ENCODE measurements at regions not wholly inside any gene's neighbourhood (a gene's known extent, or its start where the extent isn't known, plus 50 kb on each side); places are given as distances from the start of the nearest gene placed in this dataset.

DNA sequence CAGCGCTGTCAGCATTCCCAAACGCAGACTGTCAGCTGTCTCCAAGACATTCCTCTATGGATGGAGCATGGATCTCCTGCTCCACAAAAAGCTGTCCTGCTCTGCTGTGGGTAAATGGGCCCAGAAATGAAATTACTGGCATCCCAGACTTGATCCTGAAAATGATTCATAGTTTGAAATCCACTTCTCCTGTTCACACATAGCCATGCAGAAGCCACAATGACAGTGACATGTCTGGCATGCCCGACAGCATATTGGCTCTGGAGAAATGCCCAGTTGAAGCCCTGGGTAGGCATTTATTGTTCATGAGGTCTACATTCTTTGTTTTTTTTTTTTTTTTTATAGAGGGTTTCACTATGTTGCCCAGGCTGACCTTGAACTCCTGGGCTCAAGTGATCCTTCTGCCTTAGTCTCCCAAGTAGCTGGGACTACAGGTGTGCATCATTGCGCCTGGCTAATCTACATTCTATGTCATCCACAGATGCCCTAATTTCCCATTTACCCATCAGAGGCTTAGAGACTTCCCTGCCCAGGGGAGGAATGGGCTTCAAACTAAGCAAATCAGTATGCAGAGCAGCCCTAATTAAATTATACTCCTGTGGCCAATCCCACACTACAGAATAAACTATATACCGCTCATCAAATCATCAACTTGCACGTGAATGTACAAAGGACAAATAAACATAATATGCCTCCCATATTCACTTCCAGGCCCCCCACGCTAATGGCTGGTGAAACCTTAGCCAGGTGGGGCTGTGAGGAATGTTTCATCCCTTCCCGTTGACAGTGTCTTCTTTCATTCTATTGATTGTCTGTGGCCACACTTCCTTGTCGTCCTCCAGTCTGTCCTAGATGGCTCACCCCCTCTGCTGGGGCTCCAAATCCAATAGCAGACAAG, 61.8 kb upstream of the EEPD1 start:
- H3K4ac ChIP-seq (ENCODE audit: low read depth, low read length), result no peak overlapping the region
- no peaks in the 10 kb centered on the region for H3K4me1 ChIP-seq (ENCODE audit: control insufficient read depth, low read depth, low read length)
- no peak overlapping the region for H3K18ac ChIP-seq (ENCODE audit: low read length)

DNA sequence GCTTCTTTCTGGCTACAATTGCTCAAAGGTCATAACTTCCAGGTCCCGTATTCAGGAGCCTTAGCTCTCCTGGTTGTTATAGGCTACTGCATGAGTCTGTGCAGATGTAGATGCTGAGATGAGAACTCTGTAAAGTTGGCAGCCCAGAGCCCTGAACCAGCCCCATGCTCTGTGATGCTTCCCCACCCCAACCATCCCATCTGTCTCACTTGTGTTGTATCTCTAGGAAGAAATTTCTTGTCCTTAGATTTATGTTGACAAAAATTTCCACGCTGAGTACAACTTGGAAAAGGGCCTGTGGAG, 61.2 kb upstream of the EEPD1 start:
- no CpG with 5 or more reads among the region's 2 CpGs for WGBS (ENCODE audit: extremely low coverage, insufficient coverage, low lambda C conversion rate)

More for the DNA sequence above, 61.8 kb upstream of the EEPD1 start:
- no peaks in the 10 kb centered on the region for H3K36me3 ChIP-seq (ENCODE audit: control insufficient read depth, insufficient read depth, low read length)
- no peak overlapping the region for H2AK5ac ChIP-seq (ENCODE audit: low read length)
- no peaks in the 10 kb centered on the region for H3K79me2 ChIP-seq (ENCODE audit: control insufficient read depth, insufficient read depth, low read length)
- no peak overlapping the region for H3K23ac ChIP-seq (ENCODE audit: low read length)
- H2BK15ac ChIP-seq (replicated peaks; ENCODE audit: low read depth), result no peak overlapping the region
- DNase-seq, result no peak
- no peak overlapping the region for H3K27ac ChIP-seq (ENCODE audit: low read depth, low read length)
- H3K4me2 ChIP-seq (ENCODE audit: low read length), result no peak overlapping the region
- H3K79me1 ChIP-seq (ENCODE audit: low read length), result no peaks in the 10 kb centered on the region
- H4K8ac ChIP-seq (ENCODE audit: low read depth, low read length), result no peak overlapping the region
- no peak overlapping the region for H3K56ac ChIP-seq (ENCODE audit: low read length)
- H2BK5ac ChIP-seq (ENCODE audit: low read length), result no peak overlapping the region
- no peak overlapping the region for H2BK120ac ChIP-seq (ENCODE audit: low read depth, low read length)
- H3K4me3 ChIP-seq (ENCODE audit: low read length), result no peak overlapping the region
- no peaks in the 10 kb centered on the region for H3K27me3 ChIP-seq (ENCODE audit: insufficient read depth, low read length, poor library complexity)
- H4K5ac ChIP-seq (ENCODE audit: low read length), result no peak overlapping the region
- no peak overlapping the region for H3K9ac ChIP-seq (ENCODE audit: low read length)
- WGBS (ENCODE audit: extremely low coverage, insufficient coverage, low lambda C conversion rate), result no CpG with 5 or more reads among the region's 9 CpGs

DNA sequence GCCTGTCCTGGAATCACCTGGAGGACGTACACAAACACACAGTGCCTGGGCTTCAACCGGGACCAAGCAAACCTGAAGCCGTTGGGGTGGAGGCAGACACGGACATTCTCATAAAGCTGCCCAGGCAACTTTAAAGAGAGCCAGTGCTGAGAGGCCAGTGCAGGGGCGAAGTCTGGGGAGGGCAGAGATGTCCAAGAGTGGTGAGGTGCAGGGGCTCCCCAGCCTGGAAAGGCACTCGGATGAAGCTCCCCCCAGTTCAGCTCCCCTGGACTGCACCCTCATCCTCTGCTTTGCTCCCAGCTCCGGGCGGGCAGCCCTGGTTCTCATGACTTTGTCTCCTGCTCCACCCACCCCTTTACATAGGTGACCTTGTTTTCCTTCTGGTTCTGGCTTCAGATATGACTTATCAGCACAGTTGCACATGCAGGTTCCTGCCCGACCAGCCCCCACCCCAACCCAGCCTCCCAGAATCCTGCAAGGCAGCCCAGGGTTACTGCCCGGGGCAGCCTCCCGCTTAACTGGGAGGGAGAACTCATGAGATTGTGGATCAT, 60.8 kb upstream of the EEPD1 start:
- H2BK15ac ChIP-seq (replicated peaks; ENCODE audit: low read depth), result no peak overlapping the region
- no CpG with 5 or more reads among the region's 11 CpGs for WGBS (ENCODE audit: extremely low coverage, insufficient coverage, low lambda C conversion rate)
- no peak overlapping the region for H3K9ac ChIP-seq (ENCODE audit: low read length)
- H3K36me3 ChIP-seq (ENCODE audit: control insufficient read depth, insufficient read depth, low read length), result no peaks in the 10 kb centered on the region
- H3K18ac ChIP-seq (ENCODE audit: low read length), result no peak overlapping the region
- H3K79me1 ChIP-seq (ENCODE audit: low read length), result no peaks in the 10 kb centered on the region
- H2BK5ac ChIP-seq (ENCODE audit: low read length), result no peak overlapping the region
- peaks cover 4% of the 10 kb centered on the region for H3K4me1 ChIP-seq (ENCODE audit: control insufficient read depth, low read depth, low read length)
- H3K23ac ChIP-seq (ENCODE audit: low read length), result no peak overlapping the region
- H3K27me3 ChIP-seq (ENCODE audit: insufficient read depth, low read length, poor library complexity), result no peaks in the 10 kb centered on the region
- no peak overlapping the region for H4K8ac ChIP-seq (ENCODE audit: low read depth, low read length)
- H3K27ac ChIP-seq (ENCODE audit: low read depth, low read length), result no peak overlapping the region
- no peak overlapping the region for H2AK5ac ChIP-seq (ENCODE audit: low read length)
- no peak for DNase-seq
- H3K4ac ChIP-seq (ENCODE audit: low read depth, low read length), result no peak overlapping the region
- H4K5ac ChIP-seq (ENCODE audit: low read length), result no peak overlapping the region
- no peaks in the 10 kb centered on the region for H3K79me2 ChIP-seq (ENCODE audit: control insufficient read depth, insufficient read depth, low read length)
- no peak overlapping the region for H3K4me3 ChIP-seq (ENCODE audit: low read length)
- H3K4me2 ChIP-seq (ENCODE audit: low read length), result no peak overlapping the region
- H3K56ac ChIP-seq (ENCODE audit: low read length), result no peak overlapping the region
- H2BK120ac ChIP-seq (ENCODE audit: low read depth, low read length), result no peak overlapping the region

More for the DNA sequence above, 61.2 kb upstream of the EEPD1 start:
- Histone ChIP-seq H4K5ac (ENCODE audit: low read length) (no peak overlapping the region), H3K4ac (ENCODE audit: low read depth, low read length) (no peak overlapping the region), H2BK120ac (ENCODE audit: low read depth, low read length) (no peak overlapping the region), H4K8ac (ENCODE audit: low read depth, low read length) (no peak overlapping the region), H3K27me3 (ENCODE audit: insufficient read depth, low read length, poor library complexity) (no peaks in the 10 kb centered on the region), H3K36me3 (ENCODE audit: control insufficient read depth, insufficient read depth, low read length) (no peaks in the 10 kb centered on the region), H3K79me2 (ENCODE audit: control insufficient read depth, insufficient read depth, low read length) (no peaks in the 10 kb centered on the region), H3K79me1 (ENCODE audit: low read length) (no peaks in the 10 kb centered on the region), H3K18ac (ENCODE audit: low read length) (no peak overlapping the region), H3K27ac (ENCODE audit: low read depth, low read length) (no peak overlapping the region), H2AK5ac (ENCODE audit: low read length) (no peak overlapping the region), H3K23ac (ENCODE audit: low read length) (no peak overlapping the region), H3K4me1 (ENCODE audit: control insufficient read depth, low read depth, low read length) (peaks cover 4% of the 10 kb centered on the region), H3K9ac (ENCODE audit: low read length) (no peak overlapping the region), H2BK5ac (ENCODE audit: low read length) (no peak overlapping the region), H3K4me2 (ENCODE audit: low read length) (no peak overlapping the region), H3K56ac (ENCODE audit: low read length) (no peak overlapping the region), H3K4me3 (ENCODE audit: low read length) (no peak overlapping the region), H2BK15ac (replicated peaks; ENCODE audit: low read depth) (no peak overlapping the region)
- DNase-seq, result no peak

DNA sequence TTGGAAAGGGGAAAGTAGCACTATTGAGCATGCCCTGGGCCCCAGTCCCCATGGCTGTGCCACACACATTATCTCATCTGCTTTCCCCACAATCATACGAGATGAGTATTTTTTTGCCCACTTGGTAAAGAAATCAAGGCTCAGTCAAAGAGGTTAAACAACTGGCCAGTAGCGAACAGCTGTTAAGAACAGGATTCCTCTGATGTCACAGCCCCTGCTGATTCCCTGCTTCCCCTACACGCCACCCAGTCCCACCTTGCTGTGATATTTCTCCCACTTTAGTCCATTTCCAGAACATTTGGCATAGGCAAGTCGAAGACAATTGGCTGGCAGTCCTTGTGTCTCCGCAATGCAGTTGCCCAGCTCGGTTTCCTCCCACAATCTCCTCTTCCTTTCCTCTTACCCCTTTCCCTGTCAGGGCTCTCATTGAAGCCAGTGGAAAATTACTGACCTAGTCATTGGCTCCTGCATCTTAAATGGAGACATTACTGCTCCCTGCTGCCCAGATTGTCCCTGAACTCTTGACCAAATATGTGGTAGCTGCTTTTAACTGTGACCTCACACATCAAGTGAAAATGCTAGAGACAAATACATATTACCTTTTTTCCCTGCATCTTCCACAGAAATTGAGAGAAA, 56.5 kb upstream of the EEPD1 start:
- no peak overlapping the region for H2BK15ac ChIP-seq (replicated peaks; ENCODE audit: low read depth)
- no peak overlapping the region for H4K8ac ChIP-seq (ENCODE audit: low read depth, low read length)
- H3K18ac ChIP-seq (ENCODE audit: low read length), result no peak overlapping the region
- H3K36me3 ChIP-seq (ENCODE audit: control insufficient read depth, insufficient read depth, low read length), result no peaks in the 10 kb centered on the region
- H3K27me3 ChIP-seq (ENCODE audit: insufficient read depth, low read length, poor library complexity), result no peaks in the 10 kb centered on the region
- no peak overlapping the region for H3K27ac ChIP-seq (ENCODE audit: low read depth, low read length)
- H3K79me2 ChIP-seq (ENCODE audit: control insufficient read depth, insufficient read depth, low read length), result no peaks in the 10 kb centered on the region
- H4K5ac ChIP-seq (ENCODE audit: low read length), result no peak overlapping the region
- no peaks in the 10 kb centered on the region for H3K79me1 ChIP-seq (ENCODE audit: low read length)
- H3K9ac ChIP-seq (ENCODE audit: low read length), result no peak overlapping the region
- no peak overlapping the region for H3K23ac ChIP-seq (ENCODE audit: low read length)
- DNase-seq, result peak; percentile 79
- no peak overlapping the region for H2BK5ac ChIP-seq (ENCODE audit: low read length)
- no peak overlapping the region for H3K4ac ChIP-seq (ENCODE audit: low read depth, low read length)
- no peak overlapping the region for H2AK5ac ChIP-seq (ENCODE audit: low read length)
- H3K4me2 ChIP-seq (ENCODE audit: low read length), result no peak overlapping the region
- H3K4me3 ChIP-seq (ENCODE audit: low read length), result no peak overlapping the region
- WGBS (ENCODE audit: extremely low coverage, insufficient coverage, low lambda C conversion rate), result no CpG with 5 or more reads among the region's 6 CpGs
- H3K56ac ChIP-seq (ENCODE audit: low read length), result peak overlapping the region; percentile 63
- peaks cover 4% of the 10 kb centered on the region for H3K4me1 ChIP-seq (ENCODE audit: control insufficient read depth, low read depth, low read length)
- no peak overlapping the region for H2BK120ac ChIP-seq (ENCODE audit: low read depth, low read length)

DNA sequence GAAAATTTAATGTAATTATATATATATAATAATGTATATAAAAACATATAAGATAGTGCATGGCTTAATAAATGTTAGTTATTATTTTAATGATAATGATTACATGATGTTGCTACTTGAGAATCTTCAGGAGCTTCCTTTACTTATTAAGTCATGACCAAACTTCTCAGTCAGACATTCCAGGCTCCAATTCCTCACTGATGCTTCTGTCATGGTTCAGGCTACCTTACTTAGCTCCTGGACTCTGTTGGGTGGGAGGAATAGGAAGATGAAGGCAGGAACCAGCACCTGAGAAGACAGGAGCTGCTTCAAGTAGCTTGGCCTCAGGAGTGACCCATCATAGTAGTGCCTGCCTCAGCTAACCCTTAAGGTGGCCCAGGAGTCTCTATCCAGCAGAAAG, 55.0 kb upstream of the EEPD1 start:
- Histone ChIP-seq H3K23ac (ENCODE audit: low read length) (no peak overlapping the region), H3K4ac (ENCODE audit: low read depth, low read length) (no peak overlapping the region), H3K4me1 (ENCODE audit: control insufficient read depth, low read depth, low read length) (peaks cover 4% of the 10 kb centered on the region), H4K5ac (ENCODE audit: low read length) (no peak overlapping the region), H2AK5ac (ENCODE audit: low read length) (no peak overlapping the region), H3K27ac (ENCODE audit: low read depth, low read length) (no peak overlapping the region), H2BK15ac (replicated peaks; ENCODE audit: low read depth) (no peak overlapping the region), H3K27me3 (ENCODE audit: insufficient read depth, low read length, poor library complexity) (no peaks in the 10 kb centered on the region), H3K36me3 (ENCODE audit: control insufficient read depth, insufficient read depth, low read length) (no peaks in the 10 kb centered on the region), H3K56ac (ENCODE audit: low read length) (no peak overlapping the region), H3K79me1 (ENCODE audit: low read length) (no peaks in the 10 kb centered on the region), H3K18ac (ENCODE audit: low read length) (no peak overlapping the region), H2BK5ac (ENCODE audit: low read length) (no peak overlapping the region), H3K4me3 (ENCODE audit: low read length) (no peak overlapping the region), H4K8ac (ENCODE audit: low read depth, low read length) (no peak overlapping the region), H3K4me2 (ENCODE audit: low read length) (no peak overlapping the region), H3K9ac (ENCODE audit: low read length) (no peak overlapping the region), H3K79me2 (ENCODE audit: control insufficient read depth, insufficient read depth, low read length) (no peaks in the 10 kb centered on the region), H2BK120ac (ENCODE audit: low read depth, low read length) (no peak overlapping the region)
- DNase-seq, result no peak
